ENCODE measurements at regions not wholly inside any gene's neighbourhood (a gene's known extent, or its start where the extent isn't known, plus 50 kb on each side); places are given as distances from the start of the nearest gene placed in this dataset.

- no peak for TF ChIP-seq POLR2A (IDR thresholded peaks at IDR 0.05; ENCODE audit: low read depth, low read length)
- TF ChIP-seq POLR2AphosphoS5 (IDR thresholded peaks at IDR 0.05; ENCODE audit: low read depth, low read length): no peak
- TF ChIP-seq TAF1 (IDR thresholded peaks at IDR 0.05; ENCODE audit: borderline replicate concordance, low read depth, low read length): no peak
Measured at GRCh38 chr18:27239669-27240068, 54.6 kb upstream of the CHST9 start.

All from GM12892 (cell line).